ENCODE measurements at regions not wholly inside any gene's neighbourhood (a gene's known extent, or its start where the extent isn't known, plus 50 kb on each side); places are given as distances from the start of the nearest gene placed in this dataset.

DNA sequence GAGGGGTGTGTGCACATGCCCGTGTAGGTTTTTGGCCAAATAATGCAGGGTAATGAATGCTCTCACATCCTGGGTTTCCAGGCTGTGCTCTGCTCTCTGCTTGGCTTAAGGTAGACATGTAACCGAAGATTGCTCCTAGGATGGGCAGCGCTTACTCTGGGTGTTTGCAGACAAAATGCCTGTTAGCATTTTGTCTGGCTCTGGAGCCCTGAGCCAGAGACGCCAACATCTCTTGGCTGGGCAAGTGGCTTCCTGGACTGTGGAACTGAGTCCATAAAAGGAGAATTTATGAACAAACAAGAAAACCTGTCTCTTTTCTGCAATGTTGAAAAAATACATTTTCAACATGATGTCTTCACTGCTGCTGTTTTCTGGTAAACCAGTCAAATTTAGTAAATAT is 96.0 kb upstream of the TSPAN2 start:
- no peak overlapping the region for H3K4me2 ChIP-seq (ENCODE audit: low read length)

DNA sequence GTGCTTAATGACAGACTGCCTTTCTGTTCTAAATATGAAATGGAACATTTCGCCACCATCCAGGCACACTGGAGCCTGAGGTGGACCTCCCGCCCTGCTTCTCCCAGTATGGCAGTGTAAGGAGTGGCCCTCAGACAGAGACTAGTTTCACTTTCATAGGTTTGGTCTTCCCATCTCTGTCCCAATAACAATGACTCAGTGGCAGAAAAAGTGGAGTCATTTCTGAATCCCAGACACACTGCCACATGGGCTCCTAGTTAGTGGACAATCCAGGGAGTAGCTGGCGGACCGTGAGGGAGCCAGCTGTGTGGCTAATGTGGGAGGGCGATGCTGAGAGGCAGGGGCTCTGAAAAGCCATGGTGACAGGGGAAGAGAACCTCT is 95.6 kb upstream of the TSPAN2 start:
- H3K9ac ChIP-seq (ENCODE audit: low read length) = no peak overlapping the region
- no peaks in the 10 kb centered on the region for H3K9me2 ChIP-seq (ENCODE audit: low read depth, low read length)
- no peaks in the 10 kb centered on the region for H3K79me2 ChIP-seq (ENCODE audit: insufficient read depth, low read length)
- no peak overlapping the region for H2AFZ ChIP-seq (ENCODE audit: low read length)
- no peaks in the 10 kb centered on the region for H3K36me3 ChIP-seq (ENCODE audit: insufficient read depth, low read length)
- H3K4me2 ChIP-seq (ENCODE audit: low read length) = no peak overlapping the region; the same call in 1 of the 2 replicates
- no peak overlapping the region for H3K4me3 ChIP-seq (ENCODE audit: low read depth, low read length, poor library complexity, severe bottlenecking)
- H3K27me3 ChIP-seq (ENCODE audit: insufficient read depth, low read length) = no peaks in the 10 kb centered on the region
- H3K4me1 ChIP-seq (ENCODE audit: insufficient read depth, low read length, severe bottlenecking) = no peaks in the 10 kb centered on the region
- H3K9me3 ChIP-seq (ENCODE audit: low read length) = no peaks in the 10 kb centered on the region
- H3K27ac ChIP-seq (ENCODE audit: low read depth, low read length, poor library complexity, severe bottlenecking) = no peak overlapping the region
- no peaks in the 10 kb centered on the region for H4K20me1 ChIP-seq (ENCODE audit: insufficient read depth, low read length)
- H3F3A ChIP-seq (ENCODE audit: insufficient read depth, low read length) = no peaks in the 10 kb centered on the region
- TF ChIP-seq EZH2 (IDR thresholded peaks at IDR 0.05; ENCODE audit: borderline replicate concordance, low read length) = no peak
- TF ChIP-seq, protein P1, sequence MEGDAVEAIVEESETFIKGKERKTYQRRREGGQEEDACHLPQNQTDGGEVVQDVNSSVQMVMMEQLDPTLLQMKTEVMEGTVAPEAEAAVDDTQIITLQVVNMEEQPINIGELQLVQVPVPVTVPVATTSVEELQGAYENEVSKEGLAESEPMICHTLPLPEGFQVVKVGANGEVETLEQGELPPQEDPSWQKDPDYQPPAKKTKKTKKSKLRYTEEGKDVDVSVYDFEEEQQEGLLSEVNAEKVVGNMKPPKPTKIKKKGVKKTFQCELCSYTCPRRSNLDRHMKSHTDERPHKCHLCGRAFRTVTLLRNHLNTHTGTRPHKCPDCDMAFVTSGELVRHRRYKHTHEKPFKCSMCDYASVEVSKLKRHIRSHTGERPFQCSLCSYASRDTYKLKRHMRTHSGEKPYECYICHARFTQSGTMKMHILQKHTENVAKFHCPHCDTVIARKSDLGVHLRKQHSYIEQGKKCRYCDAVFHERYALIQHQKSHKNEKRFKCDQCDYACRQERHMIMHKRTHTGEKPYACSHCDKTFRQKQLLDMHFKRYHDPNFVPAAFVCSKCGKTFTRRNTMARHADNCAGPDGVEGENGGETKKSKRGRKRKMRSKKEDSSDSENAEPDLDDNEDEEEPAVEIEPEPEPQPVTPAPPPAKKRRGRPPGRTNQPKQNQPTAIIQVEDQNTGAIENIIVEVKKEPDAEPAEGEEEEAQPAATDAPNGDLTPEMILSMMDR (IDR thresholded peaks at IDR 0.05; ENCODE audit: low read length) = no peak

More for the DNA sequence above, 96.0 kb upstream of the TSPAN2 start:
- no peaks in the 10 kb centered on the region for H3K79me2 ChIP-seq (ENCODE audit: insufficient read depth, low read length)
- H4K20me1 ChIP-seq (ENCODE audit: insufficient read depth, low read length) = no peaks in the 10 kb centered on the region
- no peak for TF ChIP-seq EZH2 (IDR thresholded peaks at IDR 0.05; ENCODE audit: borderline replicate concordance, low read length)
- TF ChIP-seq, protein P1 (IDR thresholded peaks at IDR 0.05; ENCODE audit: low read length) = no peak
- H3K9me2 ChIP-seq (ENCODE audit: low read depth, low read length) = no peaks in the 10 kb centered on the region
- H3K9ac ChIP-seq (ENCODE audit: low read length) = no peak overlapping the region
- no peak overlapping the region for H2AFZ ChIP-seq (ENCODE audit: low read length)
- no peaks in the 10 kb centered on the region for H3K4me1 ChIP-seq (ENCODE audit: insufficient read depth, low read length, severe bottlenecking)
- no peaks in the 10 kb centered on the region for H3K36me3 ChIP-seq (ENCODE audit: insufficient read depth, low read length)
- H3K4me3 ChIP-seq (ENCODE audit: low read depth, low read length, poor library complexity, severe bottlenecking) = no peak overlapping the region
- no peaks in the 10 kb centered on the region for H3K27me3 ChIP-seq (ENCODE audit: insufficient read depth, low read length)
- no peaks in the 10 kb centered on the region for H3F3A ChIP-seq (ENCODE audit: insufficient read depth, low read length)
- no peak overlapping the region for H3K27ac ChIP-seq (ENCODE audit: low read depth, low read length, poor library complexity, severe bottlenecking)
- no peaks in the 10 kb centered on the region for H3K9me3 ChIP-seq (ENCODE audit: low read length)

DNA sequence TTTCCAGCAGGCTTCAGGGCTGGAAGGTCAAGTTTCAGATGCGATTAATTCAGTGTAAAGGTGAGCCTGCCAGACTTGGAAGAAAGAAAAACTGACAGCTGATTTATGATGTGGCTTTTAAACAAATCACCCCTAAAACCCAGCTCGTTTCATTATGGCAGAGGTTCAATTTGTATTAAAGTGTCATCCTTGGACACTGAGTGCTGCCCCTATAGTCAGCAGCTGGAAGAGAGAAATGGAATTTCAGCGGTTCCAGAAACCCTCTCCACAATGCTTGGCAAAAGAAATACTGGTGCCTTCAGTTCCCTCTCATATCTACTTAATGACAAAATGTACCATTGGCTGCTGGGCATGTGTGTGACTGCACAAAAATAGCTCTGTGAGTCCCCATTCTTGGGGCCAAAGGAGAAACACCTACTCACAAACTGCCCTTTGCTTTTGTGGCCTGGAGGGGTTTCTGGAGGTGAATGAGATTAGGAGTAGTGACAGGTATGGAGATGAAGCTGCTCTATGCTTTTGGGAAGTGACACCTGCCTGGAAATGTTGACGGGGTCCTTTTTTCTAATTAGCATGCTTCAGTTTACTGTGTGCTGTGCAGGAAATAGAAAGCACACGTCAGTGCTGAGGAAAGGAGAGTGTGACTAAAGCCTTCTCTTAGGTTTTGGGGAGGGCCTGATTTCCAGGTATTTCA is 95.1 kb upstream of the TSPAN2 start:
- Histone ChIP-seq H3K4me3 (ENCODE audit: low read depth, low read length, poor library complexity, severe bottlenecking) (no peak overlapping the region), H3K27me3 (ENCODE audit: insufficient read depth, low read length) (no peaks in the 10 kb centered on the region), H3K4me2 (ENCODE audit: low read length) (no peak overlapping the region), H3K79me2 (ENCODE audit: insufficient read depth, low read length) (no peaks in the 10 kb centered on the region), H3K9me3 (ENCODE audit: low read length) (no peaks in the 10 kb centered on the region), H4K20me1 (ENCODE audit: insufficient read depth, low read length) (no peaks in the 10 kb centered on the region), H2AFZ (ENCODE audit: low read length) (no peak overlapping the region), H3K9ac (ENCODE audit: low read length) (no peak overlapping the region), H3K36me3 (ENCODE audit: insufficient read depth, low read length) (no peaks in the 10 kb centered on the region), H3K9me2 (ENCODE audit: low read depth, low read length) (no peaks in the 10 kb centered on the region), H3K27ac (ENCODE audit: low read depth, low read length, poor library complexity, severe bottlenecking) (no peak overlapping the region), H3F3A (ENCODE audit: insufficient read depth, low read length) (no peaks in the 10 kb centered on the region), H3K4me1 (ENCODE audit: insufficient read depth, low read length, severe bottlenecking) (no peaks in the 10 kb centered on the region)
- TF ChIP-seq, protein P1 (IDR thresholded peaks at IDR 0.05; ENCODE audit: low read length) = no peak
- no peak for TF ChIP-seq EZH2 (IDR thresholded peaks at IDR 0.05; ENCODE audit: borderline replicate concordance, low read length)
